H1 (cell line): ENCODE measurements at regions not wholly inside any gene's neighbourhood (a gene's known extent, or its start where the extent isn't known, plus 50 kb on each side); places are given as distances from the start of the nearest gene placed in this dataset.

Experiments
- CTCF ChIP-seq, 3 experiments: IDR thresholded peaks; 1 replicate in 2 of 3; 2 replicates in 1 of 3; pipeline versions ENCODE4 v1.5.1 to v1.6.1; 2011; ENCODE audit warnings: low read length in 3 of 3, mild to moderate bottlenecking in 3 of 3, inconsistent platforms in 2 of 3, low read depth in 1 of 3, moderate library complexity in 1 of 3; ENCODE audit not compliant: insufficient read depth in 1 of 3; ENCODE audit errors: control extremely low read depth in 1 of 3
- EP300 ChIP-seq, 2 experiments: IDR thresholded peaks; 1 replicate in 1 of 2; 2 replicates in 1 of 2; pipeline ENCODE4 v1.6.1; 2011 to 2012; ENCODE audit warnings: low read depth in 2 of 2, low read length in 2 of 2, mild to moderate bottlenecking in 2 of 2, borderline replicate concordance in 1 of 2, inconsistent platforms in 1 of 2, moderate library complexity in 1 of 2
- POLR2A ChIP-seq, 2 experiments: IDR thresholded peaks; 1 replicate in 1 of 2; 2 replicates in 1 of 2; pipeline ENCODE4 v1.6.1; 2011; ENCODE audit warnings: low read depth in 2 of 2, low read length in 2 of 2, mild to moderate bottlenecking in 2 of 2; ENCODE audit errors: control extremely low read depth in 1 of 2
- RFX5 ChIP-seq: IDR thresholded peaks from 2 replicates; pipeline ENCODE4 v1.6.1; 2011; ENCODE audit warnings: low read depth, low read length, improper control_type of control experiment, borderline replicate concordance
- RNF2 ChIP-seq: fragments of 200-900, 300-1000 bp; sonication (generic); IDR thresholded peaks from 2 replicates; pipeline ENCODE4 v1.7.1; 2016; ENCODE audit warnings: borderline replicate concordance, low read depth, mild to moderate bottlenecking, antibody characterized with exemption, low read length; ENCODE audit not compliant: poor library complexity, severe bottlenecking; ENCODE audit errors: missing control alignments
- SIN3A ChIP-seq, 2 experiments: IDR thresholded peaks in 1 of 2; conservative IDR thresholded peaks in 1 of 2; 2 replicates each; pipeline ENCODE4 v1.6.1; 2011 to 2012; ENCODE audit warnings: low read length in 2 of 2, improper control_type of control experiment in 1 of 2, low read depth in 1 of 2, mild to moderate bottlenecking in 1 of 2
- SP2 ChIP-seq: IDR thresholded peaks from 2 replicates; pipeline ENCODE4 v1.6.1; 2012; ENCODE audit warnings: mild to moderate bottlenecking, low read length, inconsistent platforms
- USF2 ChIP-seq: IDR thresholded peaks from 2 replicates; pipeline ENCODE4 v1.6.1; 2011; ENCODE audit warnings: low read length, improper control_type of control experiment
- TF ChIP-seq, protein P1 (sequence below): IDR thresholded peaks from 2 replicates; pipeline ENCODE4 v1.6.1; 2012; ENCODE audit warnings: inconsistent platforms

DNA sequence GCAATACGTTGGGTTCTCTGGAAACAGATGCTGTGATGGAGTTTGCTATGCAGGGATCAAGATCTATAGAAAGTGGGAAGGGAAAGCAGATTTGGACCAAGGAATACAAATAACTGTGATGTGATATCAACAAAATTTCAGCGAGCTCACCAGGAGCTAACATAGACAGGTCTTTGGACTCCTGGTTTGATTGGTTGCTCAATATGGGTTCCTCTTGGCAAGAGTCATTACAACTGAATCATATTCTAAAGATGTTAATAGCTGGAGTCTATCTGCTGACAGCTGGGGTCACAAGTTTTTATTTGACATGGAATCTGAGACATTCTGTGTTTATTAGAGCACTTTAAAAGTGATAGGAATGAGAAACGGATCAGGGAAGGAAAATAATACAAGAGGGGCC is 637.6 kb upstream of the GNPDA2 start:
- TF ChIP-seq SP2: no peak
- no peak for TF ChIP-seq RNF2
- TF ChIP-seq, protein P1, sequence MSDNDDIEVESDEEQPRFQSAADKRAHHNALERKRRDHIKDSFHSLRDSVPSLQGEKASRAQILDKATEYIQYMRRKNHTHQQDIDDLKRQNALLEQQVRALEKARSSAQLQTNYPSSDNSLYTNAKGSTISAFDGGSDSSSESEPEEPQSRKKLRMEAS: no peak
- TF ChIP-seq CTCF (IDR thresholded peaks at IDR 0.05; ENCODE audit: control extremely low read depth in 1 of 3, insufficient read depth in 1 of 3, low read depth in 1 of 3, low read length in 3 of 3): no peak
- no peak for TF ChIP-seq SIN3A (conservative IDR thresholded peaks at IDR 0.05 in 1 of 2, IDR thresholded peaks at IDR 0.05 in 1 of 2; ENCODE audit: low read depth in 1 of 2, low read length in 2 of 2)
- TF ChIP-seq POLR2A (IDR thresholded peaks at IDR 0.05; ENCODE audit: control extremely low read depth in 1 of 2, low read depth in 2 of 2, low read length in 2 of 2): no peak
- no peak for TF ChIP-seq EP300 (IDR thresholded peaks at IDR 0.05; ENCODE audit: borderline replicate concordance in 1 of 2, low read depth in 2 of 2, low read length in 2 of 2)
- TF ChIP-seq USF2: no peak
- TF ChIP-seq RFX5: no peak
